Ammon's horn (tissue), 1 donor: ENCODE measurements at regions not wholly inside any gene's neighbourhood (a gene's known extent, or its start where the extent isn't known, plus 50 kb on each side); places are given as distances from the start of the nearest gene placed in this dataset.
"Not testable (repeated sequence)": the region's sequence is repeated elsewhere in the genome, so short reads cannot be mapped to it uniquely, and the experiment has no call there.

Source experiments
- DNase-seq: peaks from one replicate; pipeline ENCODE4 v3.0.0-alpha.2; 2016; ENCODE audit warnings: low spot score

DNA sequence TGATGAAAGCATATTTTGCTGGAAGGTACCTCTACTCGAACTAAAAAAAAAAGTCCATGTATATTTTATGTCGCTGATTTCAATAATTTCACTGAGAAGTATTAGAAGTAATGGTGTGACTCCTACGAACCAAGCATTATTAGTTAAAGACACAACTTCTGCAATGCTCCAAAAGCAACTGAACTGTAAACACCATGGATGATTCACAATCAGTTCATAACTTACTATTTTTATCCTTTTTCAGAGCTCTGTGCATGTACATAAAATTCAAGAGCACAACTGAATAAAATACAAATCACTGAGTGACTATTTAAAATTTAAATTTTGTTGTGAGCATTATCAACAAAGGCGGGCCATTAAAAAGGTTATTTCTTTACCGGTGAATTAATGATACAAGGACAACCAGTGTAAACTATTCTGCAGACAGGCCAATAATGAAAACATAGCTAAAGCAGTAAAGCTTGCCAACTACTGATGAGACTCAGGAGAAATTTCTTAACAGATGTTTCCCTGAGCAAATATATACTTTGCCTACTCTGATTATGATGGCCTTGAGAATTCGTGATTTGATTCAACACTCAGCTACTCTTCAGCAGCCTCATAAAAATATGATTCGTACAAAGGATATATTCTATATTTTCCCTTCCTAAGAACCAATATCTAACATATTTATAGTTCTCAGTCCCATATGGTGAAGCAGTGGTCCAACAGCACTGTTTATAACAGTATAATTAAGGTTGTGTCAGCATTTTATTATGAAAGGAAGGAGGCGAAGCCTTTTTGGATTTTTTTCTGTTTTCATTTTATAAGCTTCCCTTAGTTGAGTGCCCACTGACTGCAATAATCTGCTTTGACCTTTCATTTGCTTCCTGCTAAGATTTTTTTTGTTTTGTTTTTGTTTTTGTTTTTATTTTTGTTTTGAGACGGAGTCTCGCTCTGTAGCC is 62.8 kb upstream of the NEIL3 start:
- no peak for DNase-seq

GRCh38 chr4:177250056-177250696 is 59.5 kb upstream of the NEIL3 start:
- DNase-seq, result peak; percentile 82

DNA sequence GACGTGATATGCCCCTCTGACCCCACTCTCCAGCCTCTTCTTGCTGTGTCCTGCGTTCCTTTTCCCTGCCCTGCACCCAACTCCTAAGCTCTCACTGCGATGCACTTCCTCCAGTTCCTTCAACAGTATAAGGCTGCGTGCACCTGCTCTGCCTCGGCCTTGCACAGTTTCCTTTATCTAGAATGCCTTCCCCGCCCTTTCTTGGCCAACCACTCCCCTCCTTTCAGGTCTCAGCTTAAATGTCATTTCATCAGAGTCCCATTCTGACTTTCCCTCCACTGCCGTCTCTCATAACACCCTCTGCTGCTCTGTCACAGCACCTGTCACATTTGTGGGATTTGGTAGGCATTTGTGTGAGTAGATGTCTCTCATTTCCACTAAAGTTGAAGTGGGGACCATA is 58.4 kb upstream of the NEIL3 start:
- no peak for DNase-seq

DNA sequence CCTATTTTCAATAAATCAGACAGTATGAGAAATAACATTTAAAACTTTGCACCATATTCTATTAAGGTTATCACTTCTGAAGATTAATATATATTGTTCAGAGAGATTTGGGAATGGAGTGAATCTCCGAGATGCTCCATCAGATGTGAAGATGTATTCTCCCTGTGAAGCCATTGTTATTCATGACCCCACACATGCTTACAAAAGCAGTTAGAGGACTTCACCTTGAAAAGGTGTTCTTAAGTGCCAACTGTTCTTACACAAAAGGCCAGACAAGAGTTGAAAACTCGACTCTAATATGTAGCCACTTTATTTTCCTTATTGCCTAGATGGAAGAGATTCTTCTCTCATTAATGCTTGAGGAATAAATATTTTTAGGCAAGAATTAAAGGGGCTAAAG is 54.3 kb upstream of the NEIL3 start:
- DNase-seq, result no peak

GRCh38 chr4:177256950-177257349 is 52.7 kb upstream of the NEIL3 start:
- DNase-seq, result no peak

DNA sequence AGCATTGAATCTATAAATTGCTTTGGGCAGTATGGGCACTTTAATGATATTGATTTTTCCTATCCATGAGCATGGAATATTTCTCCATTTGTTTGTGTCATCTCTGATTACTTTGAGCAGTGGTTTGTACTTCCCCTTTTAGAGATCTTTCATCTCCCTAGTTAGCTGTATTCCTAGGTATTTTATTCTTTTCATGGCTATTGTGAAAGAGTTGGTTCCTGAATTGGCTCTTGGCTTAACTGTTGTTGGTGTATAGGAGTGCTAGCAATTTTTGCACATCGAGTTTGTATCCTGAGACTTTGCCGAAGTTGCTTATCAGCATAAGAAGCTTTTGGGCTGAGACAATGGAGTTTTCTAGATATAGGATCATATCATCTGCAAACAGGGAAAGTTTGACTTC is 50.2 kb upstream of the NEIL3 start:
- DNase-seq, result not testable (repeated sequence)
